Suprapubic skin (tissue), 3 donors: ENCODE measurements at regions not wholly inside any gene's neighbourhood (a gene's known extent, or its start where the extent isn't known, plus 50 kb on each side); places are given as distances from the start of the nearest gene placed in this dataset.

Experiments used
- EP300 ChIP-seq: sonication (generic); formaldehyde crosslinking; IDR thresholded peaks from one replicate; pipeline ENCODE4 v1.6.1; 2017; ENCODE audit warnings: antibody characterized with exemption
- POLR2A ChIP-seq, 2 donors: fragments of 450-650 bp; IDR thresholded peaks; one replicate each; pipeline ENCODE4 v1.6.1; 2017; ENCODE audit warnings: antibody characterized with exemption in 2 of 2, mild to moderate bottlenecking in 2 of 2, moderate library complexity in 2 of 2
- TF ChIP-seq, protein P1 (sequence below), 2 donors: fragments of 200-600 bp in 1 of 2; fragments of 450-650 bp in 1 of 2; sonication (generic) in 1 of 2; IDR thresholded peaks; one replicate each; pipeline ENCODE4 v1.5.1; 2016 to 2019; ENCODE audit warnings: antibody characterized with exemption in 2 of 2, mild to moderate bottlenecking in 1 of 2, moderate library complexity in 1 of 2

DNA sequence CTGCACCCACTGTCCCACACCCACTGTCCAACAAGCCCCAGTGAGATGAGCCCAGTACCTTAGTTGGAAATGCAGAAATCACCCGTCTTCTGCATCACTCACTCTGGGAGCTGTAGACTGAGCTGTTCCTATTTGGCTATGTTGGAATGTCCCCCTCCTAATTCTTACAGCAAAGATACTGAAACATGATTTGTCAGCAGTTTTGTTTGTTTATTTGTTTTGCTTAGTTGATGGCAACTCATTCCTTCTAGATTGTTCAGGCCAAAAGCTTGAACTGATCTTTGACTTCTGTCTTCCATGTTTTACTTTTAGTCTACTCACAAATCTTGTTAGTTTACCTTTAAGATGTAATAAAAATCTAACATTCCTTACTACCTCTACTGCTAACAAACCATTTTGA is 233.6 kb upstream of the MIS18BP1 start:
- TF ChIP-seq, protein P1, sequence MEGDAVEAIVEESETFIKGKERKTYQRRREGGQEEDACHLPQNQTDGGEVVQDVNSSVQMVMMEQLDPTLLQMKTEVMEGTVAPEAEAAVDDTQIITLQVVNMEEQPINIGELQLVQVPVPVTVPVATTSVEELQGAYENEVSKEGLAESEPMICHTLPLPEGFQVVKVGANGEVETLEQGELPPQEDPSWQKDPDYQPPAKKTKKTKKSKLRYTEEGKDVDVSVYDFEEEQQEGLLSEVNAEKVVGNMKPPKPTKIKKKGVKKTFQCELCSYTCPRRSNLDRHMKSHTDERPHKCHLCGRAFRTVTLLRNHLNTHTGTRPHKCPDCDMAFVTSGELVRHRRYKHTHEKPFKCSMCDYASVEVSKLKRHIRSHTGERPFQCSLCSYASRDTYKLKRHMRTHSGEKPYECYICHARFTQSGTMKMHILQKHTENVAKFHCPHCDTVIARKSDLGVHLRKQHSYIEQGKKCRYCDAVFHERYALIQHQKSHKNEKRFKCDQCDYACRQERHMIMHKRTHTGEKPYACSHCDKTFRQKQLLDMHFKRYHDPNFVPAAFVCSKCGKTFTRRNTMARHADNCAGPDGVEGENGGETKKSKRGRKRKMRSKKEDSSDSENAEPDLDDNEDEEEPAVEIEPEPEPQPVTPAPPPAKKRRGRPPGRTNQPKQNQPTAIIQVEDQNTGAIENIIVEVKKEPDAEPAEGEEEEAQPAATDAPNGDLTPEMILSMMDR (IDR thresholded peaks at IDR 0.05): no peak
- TF ChIP-seq EP300 (no peak), POLR2A (IDR thresholded peaks at IDR 0.05) (no peak)
